ENCODE measurements at regions not wholly inside any gene's neighbourhood (a gene's known extent, or its start where the extent isn't known, plus 50 kb on each side); places are given as distances from the start of the nearest gene placed in this dataset.

- Histone ChIP-seq H3K4me3 (no peak overlapping the region), H3K9me3 (ENCODE audit: low read depth) (no peaks in the 10 kb centered on the region), H3K27ac (no peak overlapping the region), H3K27me3 (no peaks in the 10 kb centered on the region), H3K4me1 (ENCODE audit: low read depth) (peaks cover 8% of the 10 kb centered on the region), H3K36me3 (no peaks in the 10 kb centered on the region)
- TF ChIP-seq CTCF (IDR thresholded peaks at IDR 0.05; ENCODE audit: low read depth, low read length), result no peak
- DNase-seq (ENCODE audit: low read depth in 1 of 2, low spot score in 1 of 2), result no peak
Measured at GRCh38 chr5:33309536-33310345, 131.0 kb upstream of the TARS1 start.

GRCh38 chr5:33310451-33310850 is 130.3 kb upstream of the TARS1 start:
- H3K4me1 ChIP-seq (ENCODE audit: low read depth), result peaks cover 8% of the 10 kb centered on the region
- DNase-seq (ENCODE audit: low read depth in 1 of 2, low spot score in 1 of 2), result peak in 1 of 2 donors; percentile 75
- H3K36me3 ChIP-seq, result no peaks in the 10 kb centered on the region
- no peaks in the 10 kb centered on the region for H3K9me3 ChIP-seq (ENCODE audit: low read depth)
- H3K27me3 ChIP-seq, result peaks cover 3% of the 10 kb centered on the region
- no peak overlapping the region for H3K27ac ChIP-seq
- no peak overlapping the region for H3K4me3 ChIP-seq
- no peak for TF ChIP-seq CTCF (IDR thresholded peaks at IDR 0.05; ENCODE audit: low read depth, low read length)

- DNase-seq (ENCODE audit: low read depth in 1 of 2, low spot score in 1 of 2), result peak in 1 of 2 donors; percentile 77
- Histone ChIP-seq H3K27me3 (peaks cover 3% of the 10 kb centered on the region), H3K27ac (no peak overlapping the region), H3K4me3 (no peak overlapping the region), H3K36me3 (no peaks in the 10 kb centered on the region), H3K4me1 (ENCODE audit: low read depth) (peaks cover 4% of the 10 kb centered on the region), H3K9me3 (ENCODE audit: low read depth) (no peaks in the 10 kb centered on the region)
- no peak for TF ChIP-seq CTCF (IDR thresholded peaks at IDR 0.05; ENCODE audit: low read depth, low read length)
Measured at GRCh38 chr5:33311893-33312292, 128.9 kb upstream of the TARS1 start.

DNA sequence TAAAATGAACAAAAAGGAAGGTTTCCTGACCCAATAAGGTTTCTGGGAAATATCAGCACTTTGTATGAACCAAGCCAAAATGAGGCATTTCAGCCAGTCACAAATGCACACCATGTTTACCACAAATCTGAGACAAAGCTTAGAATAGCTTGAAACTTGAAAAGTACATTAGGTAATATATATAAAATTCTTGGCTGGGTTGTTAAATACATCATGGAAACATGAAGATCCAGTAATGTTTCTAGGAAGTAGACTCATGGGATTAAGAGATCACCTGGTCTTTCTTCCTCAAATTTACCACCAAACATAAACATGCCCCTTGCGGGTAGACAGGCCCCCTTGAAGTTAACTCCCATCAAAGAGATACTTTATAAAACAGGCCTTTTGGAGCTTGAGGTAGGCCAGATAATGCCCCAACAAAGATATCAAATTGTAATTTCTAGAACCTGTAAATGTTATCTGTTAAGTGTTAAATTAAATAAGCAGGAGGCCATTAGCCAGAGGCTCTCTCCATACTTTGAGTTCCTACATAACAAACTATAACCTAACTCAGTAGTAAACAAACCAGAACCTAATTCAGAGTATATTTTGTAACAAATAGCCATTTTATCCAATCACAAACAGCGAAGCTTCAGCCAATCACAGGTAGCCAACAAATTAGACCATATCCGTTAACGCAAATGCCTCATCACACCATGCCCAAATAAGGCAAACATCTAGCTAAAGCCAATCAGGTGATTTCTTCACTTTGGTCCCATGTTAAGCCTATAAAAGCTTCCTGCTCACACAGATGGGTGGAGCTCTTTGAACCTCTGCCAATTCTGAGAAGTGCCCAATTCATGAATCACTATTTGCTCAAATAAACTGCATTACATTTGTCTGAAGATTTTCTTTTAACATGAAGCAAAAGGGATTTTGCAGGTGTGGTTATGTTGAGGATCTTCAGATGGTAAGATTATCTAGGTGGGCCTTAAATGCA is 127.9 kb upstream of the TARS1 start:
- no peak overlapping the region for H3K27ac ChIP-seq
- H3K27me3 ChIP-seq, result peaks cover 3% of the 10 kb centered on the region
- no peak overlapping the region for H3K4me3 ChIP-seq
- no peaks in the 10 kb centered on the region for H3K36me3 ChIP-seq
- no peak for TF ChIP-seq CTCF (IDR thresholded peaks at IDR 0.05; ENCODE audit: low read depth, low read length)
- no peaks in the 10 kb centered on the region for H3K4me1 ChIP-seq (ENCODE audit: low read depth)
- no peaks in the 10 kb centered on the region for H3K9me3 ChIP-seq (ENCODE audit: low read depth)
- peak in 1 of 2 donors; percentile 72 for DNase-seq (ENCODE audit: low read depth in 1 of 2, low spot score in 1 of 2)

- no peak for TF ChIP-seq CTCF (IDR thresholded peaks at IDR 0.05; ENCODE audit: low read depth, low read length)
- Histone ChIP-seq H3K27me3 (peaks cover 7% of the 10 kb centered on the region), H3K4me1 (ENCODE audit: low read depth) (peaks cover 5% of the 10 kb centered on the region), H3K9me3 (ENCODE audit: low read depth) (no peaks in the 10 kb centered on the region), H3K36me3 (no peaks in the 10 kb centered on the region), H3K27ac (no peak overlapping the region), H3K4me3 (no peak overlapping the region)
- DNase-seq (ENCODE audit: low read depth in 1 of 2, low spot score in 1 of 2), result peak in 1 of 2 donors; percentile 64
Measured at GRCh38 chr5:33315189-33315588, 125.6 kb upstream of the TARS1 start.
